ENCODE measurements at regions not wholly inside any gene's neighbourhood (a gene's known extent, or its start where the extent isn't known, plus 50 kb on each side); places are given as distances from the start of the nearest gene placed in this dataset.

- Histone ChIP-seq H3K4me3 (no peak overlapping the region), H3K27me3 (no peaks in the 10 kb centered on the region), H3K4me1 (no peaks in the 10 kb centered on the region), H3K27ac (no peak overlapping the region), H3K36me3 (no peaks in the 10 kb centered on the region), H3K9me3 (no peaks in the 10 kb centered on the region)
- TF ChIP-seq, protein P1, sequence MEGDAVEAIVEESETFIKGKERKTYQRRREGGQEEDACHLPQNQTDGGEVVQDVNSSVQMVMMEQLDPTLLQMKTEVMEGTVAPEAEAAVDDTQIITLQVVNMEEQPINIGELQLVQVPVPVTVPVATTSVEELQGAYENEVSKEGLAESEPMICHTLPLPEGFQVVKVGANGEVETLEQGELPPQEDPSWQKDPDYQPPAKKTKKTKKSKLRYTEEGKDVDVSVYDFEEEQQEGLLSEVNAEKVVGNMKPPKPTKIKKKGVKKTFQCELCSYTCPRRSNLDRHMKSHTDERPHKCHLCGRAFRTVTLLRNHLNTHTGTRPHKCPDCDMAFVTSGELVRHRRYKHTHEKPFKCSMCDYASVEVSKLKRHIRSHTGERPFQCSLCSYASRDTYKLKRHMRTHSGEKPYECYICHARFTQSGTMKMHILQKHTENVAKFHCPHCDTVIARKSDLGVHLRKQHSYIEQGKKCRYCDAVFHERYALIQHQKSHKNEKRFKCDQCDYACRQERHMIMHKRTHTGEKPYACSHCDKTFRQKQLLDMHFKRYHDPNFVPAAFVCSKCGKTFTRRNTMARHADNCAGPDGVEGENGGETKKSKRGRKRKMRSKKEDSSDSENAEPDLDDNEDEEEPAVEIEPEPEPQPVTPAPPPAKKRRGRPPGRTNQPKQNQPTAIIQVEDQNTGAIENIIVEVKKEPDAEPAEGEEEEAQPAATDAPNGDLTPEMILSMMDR (IDR thresholded peaks at IDR 0.05): no peak
- TF ChIP-seq POLR2A (IDR thresholded peaks at IDR 0.05): no peak
- no peak for DNase-seq
- WGBS, 2 donors: 45 to 50% methylated on average over 5 of the region's 5 CpGs
- intact Hi-C loops (cut with DNase I): no loop called here
These were observed 404.6 kb upstream of the CWC22 start for GRCh38 chr2:180411661-180412060.

DNA sequence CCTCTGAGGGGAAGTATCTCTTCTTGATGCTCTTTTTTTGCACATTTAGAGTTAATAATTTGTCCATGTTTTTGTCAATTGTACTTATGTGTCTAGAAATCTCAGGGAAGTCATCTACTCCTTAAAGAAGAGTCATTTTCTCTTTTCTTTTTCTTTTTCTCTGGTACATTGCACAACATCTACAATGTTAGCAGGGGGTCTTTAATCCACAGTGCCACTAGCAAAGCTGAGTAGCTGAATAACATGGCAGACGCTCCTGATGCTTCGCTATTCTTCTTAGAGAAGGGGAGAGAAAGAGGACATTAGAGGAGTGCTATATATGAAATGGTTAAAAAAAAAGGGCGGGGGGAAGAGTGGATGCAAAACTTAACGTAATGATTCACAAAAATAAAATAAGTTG lies 399.6 kb upstream of the CWC22 start:
- Histone ChIP-seq H3K4me1 (no peaks in the 10 kb centered on the region), H3K9me3 (no peaks in the 10 kb centered on the region), H3K27me3 (no peaks in the 10 kb centered on the region), H3K36me3 (no peaks in the 10 kb centered on the region), H3K27ac (no peak overlapping the region), H3K4me3 (no peak overlapping the region)
- no peak for DNase-seq
- 63 to 67% methylated on average over 4 of the region's 4 CpGs for WGBS, 2 donors
- no peak for TF ChIP-seq POLR2A (IDR thresholded peaks at IDR 0.05)
- TF ChIP-seq, protein P1 (IDR thresholded peaks at IDR 0.05): no peak
- intact Hi-C loops (cut with DNase I): no loop called here

GRCh38 chr2:180405520-180405919 lies 398.4 kb upstream of the CWC22 start:
- H3K27me3 ChIP-seq: no peaks in the 10 kb centered on the region
- no peaks in the 10 kb centered on the region for H3K9me3 ChIP-seq
- no peaks in the 10 kb centered on the region for H3K36me3 ChIP-seq
- intact Hi-C loops (cut with DNase I): no loop called here
- H3K4me1 ChIP-seq: no peaks in the 10 kb centered on the region
- no peak overlapping the region for H3K4me3 ChIP-seq
- 88 to 92% methylated on average over 3 of the region's 3 CpGs for WGBS, 2 donors
- no peak for DNase-seq
- no peak overlapping the region for H3K27ac ChIP-seq
- TF ChIP-seq, protein P1 (IDR thresholded peaks at IDR 0.05): no peak
- no peak for TF ChIP-seq POLR2A (IDR thresholded peaks at IDR 0.05)

- Histone ChIP-seq H3K9me3 (peaks cover 0 to 10% (median 8%) of the 10 kb centered on the region in 3 donors), H3K27ac (no peak overlapping the region), H3K36me3 (no peaks in the 10 kb centered on the region), H3K4me1 (no peaks in the 10 kb centered on the region), H3K27me3 (no peaks in the 10 kb centered on the region), H3K4me3 (no peak overlapping the region)
- intact Hi-C loops (cut with DNase I): no loop called here
- TF ChIP-seq, protein P1 (IDR thresholded peaks at IDR 0.05): no peak
- TF ChIP-seq POLR2A (IDR thresholded peaks at IDR 0.05): no peak
- no peak for DNase-seq
These were observed 387.2 kb upstream of the CWC22 start for GRCh38 chr2:180394305-180394704.

GRCh38 chr2:180385601-180386201 lies 378.6 kb upstream of the CWC22 start:
- no peaks in the 10 kb centered on the region for H3K27me3 ChIP-seq
- no peak overlapping the region for H3K27ac ChIP-seq
- intact Hi-C loops (cut with DNase I): no loop called here
- peaks cover 0 to 15% (median 0%) of the 10 kb centered on the region in 3 donors for H3K4me1 ChIP-seq
- 6 to 8% methylated on average over 2 of the region's 2 CpGs for WGBS, 2 donors
- TF ChIP-seq POLR2A (IDR thresholded peaks at IDR 0.05): no peak
- TF ChIP-seq, protein P1 (IDR thresholded peaks at IDR 0.05): no peak
- H3K9me3 ChIP-seq: no peaks in the 10 kb centered on the region
- no peak for DNase-seq
- no peaks in the 10 kb centered on the region for H3K36me3 ChIP-seq
- H3K4me3 ChIP-seq: no peak overlapping the region
